ENCODE measurements at regions not wholly inside any gene's neighbourhood (a gene's known extent, or its start where the extent isn't known, plus 50 kb on each side); places are given as distances from the start of the nearest gene placed in this dataset.

DNA sequence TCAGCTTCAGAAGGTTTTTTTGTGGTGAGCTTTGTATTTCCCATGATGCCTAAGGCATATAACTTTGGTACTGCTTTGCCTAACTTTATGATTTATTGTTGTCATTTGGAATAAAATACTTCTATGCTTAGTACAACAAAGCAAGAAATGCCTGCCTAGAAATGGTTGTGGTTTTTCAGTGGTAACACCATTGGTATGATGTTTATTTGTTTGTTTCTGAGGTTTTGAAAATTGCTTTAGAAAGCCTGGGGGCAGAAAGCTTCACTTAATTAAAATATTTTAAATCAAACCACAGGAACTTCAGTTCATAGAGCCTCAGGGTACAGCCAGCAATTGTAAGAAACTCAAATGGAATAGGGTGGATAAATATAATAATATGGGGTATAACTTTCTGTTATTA lies 351.2 kb upstream of the MAP3K7 start:
- Histone ChIP-seq H3K79me2 (ENCODE audit: insufficient read depth, low read length) (no peaks in the 10 kb centered on the region), H4K5ac (ENCODE audit: insufficient read length, low read depth, low read length) (no peak overlapping the region), H3T11ph (ENCODE audit: low read length) (no peak overlapping the region), H2BK5ac (ENCODE audit: insufficient read length, low read length) (no peak overlapping the region), H3K27me3 (ENCODE audit: insufficient read depth, low read length) (no peaks in the 10 kb centered on the region), H3K4ac (ENCODE audit: low read depth, low read length) (no peak overlapping the region), H4K91ac (ENCODE audit: insufficient read length, low read depth, low read length) (no peak overlapping the region), H3K79me1 (ENCODE audit: insufficient read depth, low read depth, low read length, poor library complexity, severe bottlenecking) (no peaks in the 10 kb centered on the region), H2BK12ac (ENCODE audit: insufficient read length, low read depth, low read length) (no peak overlapping the region), H3K18ac (ENCODE audit: insufficient read length, low read depth, low read length) (no peak overlapping the region), H3K56ac (ENCODE audit: insufficient read length, low read depth, low read length) (no peak overlapping the region), H3K27ac (ENCODE audit: insufficient read length, low read depth, low read length) (no peak overlapping the region), H3K23ac (ENCODE audit: insufficient read length, low read depth, low read length) (no peak overlapping the region), H2AK5ac (ENCODE audit: insufficient read length, low read length) (no peak overlapping the region), H2BK15ac (ENCODE audit: low read depth, low read length) (no peak overlapping the region), H3K23me2 (ENCODE audit: insufficient read length, low read depth, low read length, poor library complexity, severe bottlenecking) (no peaks in the 10 kb centered on the region), H2BK120ac (ENCODE audit: low read depth, low read length, poor library complexity, severe bottlenecking) (no peak overlapping the region), H3K9ac (ENCODE audit: extremely low read depth, insufficient read length, low read length) (no peak overlapping the region), H3K14ac (ENCODE audit: insufficient read depth, low read length) (no peak overlapping the region), H3K4me2 (ENCODE audit: insufficient read depth, insufficient read length, low read length) (no peak overlapping the region), H3K4me1 (ENCODE audit: insufficient read depth, low read length) (no peaks in the 10 kb centered on the region), H2AFZ (ENCODE audit: low read length) (no peak overlapping the region), H3K9me3 (ENCODE audit: control insufficient read depth, low read depth, low read length) (no peaks in the 10 kb centered on the region), H4K20me1 (ENCODE audit: control insufficient read depth, insufficient read depth, insufficient read length) (no peaks in the 10 kb centered on the region), H4K8ac (replicated peaks; ENCODE audit: insufficient read length, low read depth, low read length) (no peak overlapping the region), H2BK20ac (ENCODE audit: low read depth, low read length, poor library complexity, severe bottlenecking) (no peak overlapping the region)
- no peak overlapping the region for H3K27ac Mint-ChIP-seq
- H3K4me1 Mint-ChIP-seq, result peaks cover 8 to 15% of the 10 kb centered on the region in 2 experiments; a peak in 3 of 4 replicates
- TF ChIP-seq, protein P1, sequence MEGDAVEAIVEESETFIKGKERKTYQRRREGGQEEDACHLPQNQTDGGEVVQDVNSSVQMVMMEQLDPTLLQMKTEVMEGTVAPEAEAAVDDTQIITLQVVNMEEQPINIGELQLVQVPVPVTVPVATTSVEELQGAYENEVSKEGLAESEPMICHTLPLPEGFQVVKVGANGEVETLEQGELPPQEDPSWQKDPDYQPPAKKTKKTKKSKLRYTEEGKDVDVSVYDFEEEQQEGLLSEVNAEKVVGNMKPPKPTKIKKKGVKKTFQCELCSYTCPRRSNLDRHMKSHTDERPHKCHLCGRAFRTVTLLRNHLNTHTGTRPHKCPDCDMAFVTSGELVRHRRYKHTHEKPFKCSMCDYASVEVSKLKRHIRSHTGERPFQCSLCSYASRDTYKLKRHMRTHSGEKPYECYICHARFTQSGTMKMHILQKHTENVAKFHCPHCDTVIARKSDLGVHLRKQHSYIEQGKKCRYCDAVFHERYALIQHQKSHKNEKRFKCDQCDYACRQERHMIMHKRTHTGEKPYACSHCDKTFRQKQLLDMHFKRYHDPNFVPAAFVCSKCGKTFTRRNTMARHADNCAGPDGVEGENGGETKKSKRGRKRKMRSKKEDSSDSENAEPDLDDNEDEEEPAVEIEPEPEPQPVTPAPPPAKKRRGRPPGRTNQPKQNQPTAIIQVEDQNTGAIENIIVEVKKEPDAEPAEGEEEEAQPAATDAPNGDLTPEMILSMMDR (conservative IDR thresholded peaks at IDR 0.05), result no peak
- H3K9me3 Mint-ChIP-seq, result no peaks in the 10 kb centered on the region
- no peak for DNase-seq
- H3K36me3 Mint-ChIP-seq (ENCODE audit: insufficient read depth in 1 of 3, low read depth in 3 of 3), result no peaks in the 10 kb centered on the region
- no peak overlapping the region for H3K4me3 Mint-ChIP-seq
- H3K27me3 Mint-ChIP-seq (ENCODE audit: low read depth), result no peaks in the 10 kb centered on the region

Data from H9 (cell line).